CD8-positive, alpha-beta memory T cell (primary cell): ENCODE measurements at regions not wholly inside any gene's neighbourhood (a gene's known extent, or its start where the extent isn't known, plus 50 kb on each side); places are given as distances from the start of the nearest gene placed in this dataset.
"Not testable (repeated sequence)": the region's sequence is repeated elsewhere in the genome, so short reads cannot be mapped to it uniquely, and the experiment has no call there.

ENCODE experiments used
- CTCF ChIA-PET: fragments of 350-600 bp; sonication (Branson Sonifier 250); formaldehyde crosslinking; loops from one replicate; lab custom pipeline; 2021; ENCODE audit warnings: antibody characterized with exemption; lab: Charles Lee
- POLR2A ChIA-PET: fragments of 350-600 bp; sonication (Branson Sonifier 250); formaldehyde crosslinking; loops from one replicate; lab custom pipeline; 2021; ENCODE audit warnings: antibody characterized with exemption; lab: Charles Lee
- DNase-seq, 5 donors: peaks; one replicate each; pipeline versions ENCODE4 v3.0.0 to v3.0.0-alpha.2; 2020 to 2022; ENCODE audit warnings: mixed read lengths in 1 of 5
- H3K27ac ChIP-seq: one replicate; pipeline ENCODE4 v1.7.0; 2013; ENCODE audit warnings: low read depth, mild to moderate bottlenecking, low read length, moderate library complexity
- H3K27me3 ChIP-seq: 2 replicates; pipeline ENCODE4 v1.7.0; 2013; ENCODE audit warnings: low read length, mild to moderate bottlenecking; ENCODE audit not compliant: insufficient read depth, poor library complexity, severe bottlenecking
- H3K36me3 ChIP-seq: 2 replicates; pipeline ENCODE4 v1.7.0; 2013; ENCODE audit warnings: mild to moderate bottlenecking, low read length, moderate library complexity; ENCODE audit not compliant: insufficient read depth
- H3K4me1 ChIP-seq: 2 replicates; pipeline ENCODE4 v1.7.0; 2013; ENCODE audit warnings: mild to moderate bottlenecking, low read length, moderate library complexity; ENCODE audit not compliant: insufficient read depth
- H3K4me3 ChIP-seq: 2 replicates; pipeline ENCODE4 v1.7.0; 2013; ENCODE audit warnings: mild to moderate bottlenecking, low read length
- H3K9me3 ChIP-seq: 2 replicates; pipeline ENCODE4 v1.7.0; 2013; ENCODE audit warnings: mild to moderate bottlenecking, low read length
- H3K27ac Mint-ChIP-seq, 8 donors: one replicate each; pipeline ENCODE4 v1.8.0; 2020 to 2021; ENCODE audit warnings: mixed read lengths in 8 of 8, mild to moderate bottlenecking in 6 of 8, inconsistent platforms in 3 of 8, moderate library complexity in 3 of 8
- H3K27me3 Mint-ChIP-seq, 2 donors: one replicate each; pipeline ENCODE4 v1.8.0; 2020 to 2021; ENCODE audit warnings: mixed read lengths in 2 of 2, mild to moderate bottlenecking in 1 of 2, moderate library complexity in 1 of 2
- H3K36me3 Mint-ChIP-seq, 3 donors: one replicate each; pipeline ENCODE4 v1.8.0; 2020 to 2021; ENCODE audit warnings: mixed read lengths in 3 of 3, inconsistent platforms in 1 of 3, mild to moderate bottlenecking in 1 of 3
- H3K4me1 Mint-ChIP-seq, 3 donors: one replicate each; pipeline ENCODE4 v1.8.0; 2020 to 2021; ENCODE audit warnings: mixed read lengths in 3 of 3, inconsistent platforms in 1 of 3, mild to moderate bottlenecking in 1 of 3
- H3K4me3 Mint-ChIP-seq, 7 donors: one replicate each; pipeline ENCODE4 v1.8.0; 2020 to 2021; ENCODE audit warnings: mixed read lengths in 7 of 7, mild to moderate bottlenecking in 6 of 7, moderate library complexity in 4 of 7, inconsistent platforms in 2 of 7
- H3K9me3 Mint-ChIP-seq, 5 donors: one replicate each; pipeline ENCODE4 v1.8.0; 2020 to 2022; ENCODE audit warnings: mixed read lengths in 5 of 5, mild to moderate bottlenecking in 3 of 5, moderate library complexity in 2 of 5, inconsistent platforms in 1 of 5

- H3K27ac Mint-ChIP-seq = no peak overlapping the region
- no peaks in the 10 kb centered on the region for H3K27me3 ChIP-seq
- H3K9me3 ChIP-seq = no peaks in the 10 kb centered on the region
- H3K4me1 ChIP-seq = no peaks in the 10 kb centered on the region
- H3K36me3 Mint-ChIP-seq = no peaks in the 10 kb centered on the region
- peaks cover 0 to 5% of the 10 kb centered on the region in 2 donors for H3K27me3 Mint-ChIP-seq
- DNase-seq = no peak
- H3K27ac ChIP-seq = no peak overlapping the region
- H3K4me3 ChIP-seq = no peak overlapping the region
- POLR2A ChIA-PET = no interaction called here
- H3K36me3 ChIP-seq = no peaks in the 10 kb centered on the region
- H3K4me3 Mint-ChIP-seq = no peak overlapping the region
- no peaks in the 10 kb centered on the region for H3K4me1 Mint-ChIP-seq
- CTCF ChIA-PET = no interaction called here
- peaks cover 0 to 6% (median 0%) of the 10 kb centered on the region in 5 donors for H3K9me3 Mint-ChIP-seq
Observed at GRCh38 chrX:80573275-80573674, 153.0 kb downstream of the TENT5D start.

GRCh38 chrX:80574486-80575086, 154.3 kb downstream of the TENT5D start:
- H3K36me3 ChIP-seq, H3K9me3 Mint-ChIP-seq, H3K9me3 ChIP-seq, H3K27me3 Mint-ChIP-seq, POLR2A ChIA-PET, H3K27ac Mint-ChIP-seq, H3K4me1 ChIP-seq, DNase-seq, H3K36me3 Mint-ChIP-seq, H3K4me3 ChIP-seq, CTCF ChIA-PET, H3K27ac ChIP-seq, H3K4me1 Mint-ChIP-seq, H3K4me3 Mint-ChIP-seq, H3K27me3 ChIP-seq: not testable (repeated sequence)

GRCh38 chrX:80576267-80576666, 156.0 kb downstream of the TENT5D start:
- no peaks in the 10 kb centered on the region for H3K36me3 Mint-ChIP-seq
- H3K27me3 ChIP-seq = no peaks in the 10 kb centered on the region
- H3K27ac ChIP-seq = no peak overlapping the region
- no peaks in the 10 kb centered on the region for H3K36me3 ChIP-seq
- CTCF ChIA-PET = no interaction called here
- H3K9me3 ChIP-seq = no peaks in the 10 kb centered on the region
- POLR2A ChIA-PET = no interaction called here
- peaks cover 0 to 4% (median 0%) of the 10 kb centered on the region in 5 donors for H3K9me3 Mint-ChIP-seq
- DNase-seq = no peak
- no peaks in the 10 kb centered on the region for H3K4me1 ChIP-seq
- H3K4me1 Mint-ChIP-seq = no peaks in the 10 kb centered on the region
- H3K4me3 ChIP-seq = no peak overlapping the region
- peaks cover 0 to 1% of the 10 kb centered on the region in 2 donors for H3K27me3 Mint-ChIP-seq
- H3K4me3 Mint-ChIP-seq = no peak overlapping the region
- H3K27ac Mint-ChIP-seq = no peak overlapping the region

GRCh38 chrX:80576806-80577533, 156.7 kb downstream of the TENT5D start:
- POLR2A ChIA-PET = no interaction called here
- Histone ChIP-seq H3K9me3 (no peaks in the 10 kb centered on the region), H3K36me3 (no peaks in the 10 kb centered on the region), H3K27ac (no peak overlapping the region), H3K27me3 (no peaks in the 10 kb centered on the region), H3K4me3 (no peak overlapping the region), H3K4me1 (no peaks in the 10 kb centered on the region)
- H3K27ac Mint-ChIP-seq = no peak overlapping the region
- no peaks in the 10 kb centered on the region for H3K36me3 Mint-ChIP-seq
- peaks cover 0 to 4% (median 0%) of the 10 kb centered on the region in 5 donors for H3K9me3 Mint-ChIP-seq
- CTCF ChIA-PET = no interaction called here
- DNase-seq = no peak
- no peak overlapping the region for H3K4me3 Mint-ChIP-seq
- H3K27me3 Mint-ChIP-seq = peaks cover 0 to 1% of the 10 kb centered on the region in 2 donors
- no peaks in the 10 kb centered on the region for H3K4me1 Mint-ChIP-seq

- no peaks in the 10 kb centered on the region for H3K9me3 ChIP-seq
- Mint-ChIP-seq H3K4me3 (no peak overlapping the region), H3K27ac (no peak overlapping the region), H3K9me3 (peaks cover 0 to 2% (median 0%) of the 10 kb centered on the region in 5 donors), H3K36me3 (no peaks in the 10 kb centered on the region), H3K27me3 (no peaks in the 10 kb centered on the region), H3K4me1 (no peaks in the 10 kb centered on the region)
- no peaks in the 10 kb centered on the region for H3K27me3 ChIP-seq
- no peaks in the 10 kb centered on the region for H3K36me3 ChIP-seq
- no peak overlapping the region for H3K27ac ChIP-seq
- no peak for DNase-seq
- ChIA-PET POLR2A (no interaction called here), CTCF (no interaction called here)
- no peaks in the 10 kb centered on the region for H3K4me1 ChIP-seq
- no peak overlapping the region for H3K4me3 ChIP-seq
Observed at GRCh38 chrX:80578517-80579105, 158.4 kb downstream of the TENT5D start.

GRCh38 chrX:80590992-80591391, 170.7 kb downstream of the TENT5D start:
- H3K36me3 ChIP-seq, H3K9me3 Mint-ChIP-seq, CTCF ChIA-PET, H3K4me3 Mint-ChIP-seq, H3K4me3 ChIP-seq, H3K4me1 Mint-ChIP-seq, H3K36me3 Mint-ChIP-seq, H3K27ac Mint-ChIP-seq, H3K27ac ChIP-seq, H3K4me1 ChIP-seq, POLR2A ChIA-PET, DNase-seq, H3K9me3 ChIP-seq, H3K27me3 ChIP-seq: not testable (repeated sequence)
- H3K27me3 Mint-ChIP-seq = peaks cover 6 to 10% of the 10 kb centered on the region in 2 donors

GRCh38 chrX:80602036-80602860, 182.0 kb downstream of the TENT5D start:
- Histone ChIP-seq H3K4me3 (no peak overlapping the region), H3K27me3 (no peaks in the 10 kb centered on the region), H3K9me3 (no peaks in the 10 kb centered on the region), H3K27ac (no peak overlapping the region), H3K36me3 (no peaks in the 10 kb centered on the region), H3K4me1 (no peaks in the 10 kb centered on the region)
- H3K9me3 Mint-ChIP-seq = peaks cover 0 to 5% (median 0%) of the 10 kb centered on the region in 5 donors
- DNase-seq = no peak
- peaks cover 4 to 7% of the 10 kb centered on the region in 2 donors for H3K27me3 Mint-ChIP-seq
- H3K36me3 Mint-ChIP-seq = no peaks in the 10 kb centered on the region
- no peaks in the 10 kb centered on the region for H3K4me1 Mint-ChIP-seq
- ChIA-PET POLR2A (no interaction called here), CTCF (no interaction called here)
- no peak overlapping the region for H3K27ac Mint-ChIP-seq
- H3K4me3 Mint-ChIP-seq = no peak overlapping the region
